ENCODE measurements at regions not wholly inside any gene's neighbourhood (a gene's known extent, or its start where the extent isn't known, plus 50 kb on each side); places are given as distances from the start of the nearest gene placed in this dataset.

- intact Hi-C loops (cut with micrococcal nuclease; ENCODE audit: unreplicated experiment) = loop anchor here (10.0 kb wide), 1 partner anchor 170 kb away; no protein-coding TSS in a partner anchor
- H3K27me3 ChIP-seq (replicated peaks; ENCODE audit: insufficient read depth, low read depth, low read length, poor library complexity) = no peaks in the 10 kb centered on the region
- TF ChIP-seq CTCF (conservative IDR thresholded peaks at IDR 0.05; ENCODE audit: low read depth, low read length) = no peak
- no peak for TF ChIP-seq EZH2 (IDR thresholded peaks at IDR 0.05; ENCODE audit: borderline replicate concordance, low read depth, low read length, poor library complexity, severe bottlenecking)
- CTCF ChIA-PET = no interaction called here
- no peak overlapping the region for H3K27ac ChIP-seq (ENCODE audit: low read depth, low read length, poor library complexity, severe bottlenecking)
- H3K36me3 ChIP-seq (ENCODE audit: insufficient read depth, low read length, poor library complexity, severe bottlenecking) = no peaks in the 10 kb centered on the region
- no TSS peak for BruUV-seq (replicated peaks)
- no peak overlapping the region for H3K4me3 ChIP-seq (ENCODE audit: low read depth, low read length, poor library complexity, severe bottlenecking)
- DNase-seq (ENCODE audit: low spot score) = no peak
- no peaks in the 10 kb centered on the region for H3K9me3 ChIP-seq (ENCODE audit: low read depth, low read length, poor library complexity, severe bottlenecking)
- POLR2A ChIA-PET (ENCODE audit: low non-redundant PET) = no interaction called here
- no peaks in the 10 kb centered on the region for H3K4me1 ChIP-seq (ENCODE audit: insufficient read depth, low read length, poor library complexity, severe bottlenecking)
These were observed 593.5 kb downstream of the NOVA1 start for GRCh38 chr14:26004342-26004741.

- DNase-seq (ENCODE audit: low spot score) = no peak
- Histone ChIP-seq H3K27ac (ENCODE audit: low read depth, low read length, poor library complexity, severe bottlenecking) (no peak overlapping the region), H3K4me1 (ENCODE audit: insufficient read depth, low read length, poor library complexity, severe bottlenecking) (no peaks in the 10 kb centered on the region), H3K36me3 (ENCODE audit: insufficient read depth, low read length, poor library complexity, severe bottlenecking) (no peaks in the 10 kb centered on the region), H3K9me3 (ENCODE audit: low read depth, low read length, poor library complexity, severe bottlenecking) (no peaks in the 10 kb centered on the region), H3K4me3 (ENCODE audit: low read depth, low read length, poor library complexity, severe bottlenecking) (no peak overlapping the region), H3K27me3 (replicated peaks; ENCODE audit: insufficient read depth, low read depth, low read length, poor library complexity) (peaks cover 16% of the 10 kb centered on the region)
- no TSS peak for BruUV-seq (replicated peaks)
- ChIA-PET POLR2A (ENCODE audit: low non-redundant PET) (no interaction called here), CTCF (no interaction called here)
- intact Hi-C loops (cut with micrococcal nuclease; ENCODE audit: unreplicated experiment) = no loop called here
- TF ChIP-seq CTCF (conservative IDR thresholded peaks at IDR 0.05; ENCODE audit: low read depth, low read length) (no peak), EZH2 (IDR thresholded peaks at IDR 0.05; ENCODE audit: borderline replicate concordance, low read depth, low read length, poor library complexity, severe bottlenecking) (no peak)
These were observed 604.0 kb downstream of the NOVA1 start for GRCh38 chr14:25993830-25994229.

- intact Hi-C loops (cut with micrococcal nuclease; ENCODE audit: unreplicated experiment) = no loop called here
- Histone ChIP-seq H3K4me1 (ENCODE audit: insufficient read depth, low read length, poor library complexity, severe bottlenecking) (no peaks in the 10 kb centered on the region), H3K36me3 (ENCODE audit: insufficient read depth, low read length, poor library complexity, severe bottlenecking) (no peaks in the 10 kb centered on the region), H3K9me3 (ENCODE audit: low read depth, low read length, poor library complexity, severe bottlenecking) (no peaks in the 10 kb centered on the region), H3K27me3 (replicated peaks; ENCODE audit: insufficient read depth, low read depth, low read length, poor library complexity) (no peaks in the 10 kb centered on the region), H3K27ac (ENCODE audit: low read depth, low read length, poor library complexity, severe bottlenecking) (no peak overlapping the region), H3K4me3 (ENCODE audit: low read depth, low read length, poor library complexity, severe bottlenecking) (no peak overlapping the region)
- ChIA-PET CTCF (no interaction called here), POLR2A (ENCODE audit: low non-redundant PET) (no interaction called here)
- DNase-seq (ENCODE audit: low spot score) = no peak
- TF ChIP-seq CTCF (conservative IDR thresholded peaks at IDR 0.05; ENCODE audit: low read depth, low read length) (no peak), EZH2 (IDR thresholded peaks at IDR 0.05; ENCODE audit: borderline replicate concordance, low read depth, low read length, poor library complexity, severe bottlenecking) (no peak)
- no TSS peak for BruUV-seq (replicated peaks)
These were observed 609.3 kb downstream of the NOVA1 start for GRCh38 chr14:25988536-25988935.

Measured in A673 (cell line).